A549 (cell line): ENCODE measurements at regions not wholly inside any gene's neighbourhood (a gene's known extent, or its start where the extent isn't known, plus 50 kb on each side); places are given as distances from the start of the nearest gene placed in this dataset.

Source experiments
- ATAC-seq, 2 experiments: fragments of 200-7000 bp in 1 of 2; fragments of >200 bp in 1 of 2; cut with Nextera tagmentation in 1 of 2; cut with Tn5 transposase in 1 of 2; 3 replicates each; pipeline versions ENCODE4 v1.8.0 to v1.9.1; 2018 to 2020; ENCODE audit warnings: mild to moderate bottlenecking in 1 of 2, moderate library complexity in 1 of 2
- CTCF ChIA-PET: fragments of 300-600 bp; sonication (Branson Sonifier 250); formaldehyde crosslinking; extraction: SDS; loops from one replicate; lab custom pipeline; 2021; ENCODE audit warnings: antibody characterized with exemption, inconsistent platforms; lab: Yijun Ruan, JAX
- POLR2A ChIA-PET: fragments of 350-600 bp; formaldehyde crosslinking; extraction: SDS; loops from one replicate; lab custom pipeline; 2021; ENCODE audit warnings: antibody characterized with exemption, inconsistent platforms; lab: Yijun Ruan, JAX
- DNase-seq, 2 experiments: peaks; one replicate each; pipeline versions ENCODE4 v3.0.0 to v3.0.0-alpha.2; 2011 to 2016; ENCODE audit warnings: low read depth in 1 of 2, low spot score in 1 of 2
- FAIRE-seq: peaks from 2 replicates; lab custom pipeline; 2011; peaks lifted over from hg19 to GRCh38; lab: Jason Lieb, UNC
- H3K27ac ChIP-seq, 2 experiments: fragments of >200 bp; sonication (Bioruptor Twin); formaldehyde crosslinking; 3 replicates each; pipeline ENCODE4 v1.5.1; 2016 to 2017
- H3K4me1 ChIP-seq: fragments of >200 bp; sonication (Bioruptor Twin); formaldehyde crosslinking; 3 replicates; pipeline ENCODE4 v1.6.1; 2016
- H3K4me2 ChIP-seq: fragments of >200 bp; sonication (Bioruptor Twin); formaldehyde crosslinking; 3 replicates; pipeline ENCODE4 v1.6.1; 2016
- H3K4me3 ChIP-seq: fragments of >200 bp; sonication (Bioruptor Twin); formaldehyde crosslinking; 3 replicates; pipeline ENCODE4 v1.5.1; 2016
- H3K9me3 ChIP-seq: fragments of >200 bp; sonication (Bioruptor Twin); formaldehyde crosslinking; 3 replicates; pipeline ENCODE4 v1.6.1; 2016
- CHD4 ChIP-seq: fragments of 200-600 bp; sonication (generic); IDR thresholded peaks from 2 replicates; pipeline ENCODE4 v1.6.1; 2016; ENCODE audit warnings: antibody characterized with exemption, mild to moderate bottlenecking, borderline replicate concordance
- EHF ChIP-seq: fragments of 250-450 bp; sonication (Bioruptor Pico); IDR thresholded peaks from 2 replicates; pipeline ENCODE4 v1.5.0; 2020; ENCODE audit warnings: mild to moderate bottlenecking
- FOSB ChIP-seq: fragments of 250-450 bp; sonication (Bioruptor Pico); IDR thresholded peaks from 2 replicates; pipeline ENCODE4 v1.5.0; 2020; ENCODE audit warnings: mild to moderate bottlenecking, moderate library complexity
- GATA3 ChIP-seq: IDR thresholded peaks from 2 replicates; pipeline ENCODE4 v1.6.1; 2012; ENCODE audit warnings: borderline replicate concordance
- HMGXB4 ChIP-seq: fragments of 250-450 bp; sonication (Bioruptor Pico); IDR thresholded peaks from 2 replicates; pipeline ENCODE4 v1.5.0; 2021; ENCODE audit warnings: mild to moderate bottlenecking, moderate library complexity, borderline replicate concordance
- HOXB13 ChIP-seq: fragments of 250-450 bp; sonication (Bioruptor Pico); IDR thresholded peaks from 2 replicates; pipeline ENCODE4 v1.5.0; 2020; ENCODE audit warnings: low read depth, mild to moderate bottlenecking, moderate library complexity
- MAX ChIP-seq: IDR thresholded peaks from 2 replicates; pipeline ENCODE4 v1.6.1; 2012
- NPAS2 ChIP-seq: fragments of 250-450 bp; sonication (Bioruptor Pico); IDR thresholded peaks from 2 replicates; pipeline ENCODE4 v1.8.0; 2022; ENCODE audit warnings: mild to moderate bottlenecking, moderate library complexity, borderline replicate concordance
- RCOR1 ChIP-seq: fragments of 150-350 bp; IDR thresholded peaks from 2 replicates; pipeline ENCODE4 v1.6.1; 2014; ENCODE audit warnings: antibody characterized with exemption, low read length, low read depth
- REST ChIP-seq: fragments of 200-600 bp; sonication (generic); IDR thresholded peaks from 2 replicates; pipeline ENCODE4 v1.6.1; 2016; ENCODE audit warnings: antibody characterized with exemption, mild to moderate bottlenecking, moderate library complexity
- RFX5 ChIP-seq: fragments of 450-650 bp; IDR thresholded peaks from 2 replicates; pipeline ENCODE4 v1.7.1; 2014; ENCODE audit warnings: antibody characterized with exemption, mild to moderate bottlenecking, moderate library complexity
- USF2 ChIP-seq: fragments of 450-650 bp; IDR thresholded peaks from 2 replicates; pipeline ENCODE4 v1.6.1; 2014; ENCODE audit warnings: antibody characterized with exemption
- ZFP36 ChIP-seq: fragments of 450-650 bp; IDR thresholded peaks from 2 replicates; pipeline ENCODE4 v1.6.1; 2014; ENCODE audit warnings: borderline replicate concordance; ENCODE audit not compliant: partially characterized antibody
- ZNF302 ChIP-seq: fragments of 250-450 bp; sonication (Bioruptor Pico); IDR thresholded peaks from 2 replicates; pipeline ENCODE4 v1.9.0; 2021; ENCODE audit warnings: inconsistent platforms, mild to moderate bottlenecking, moderate library complexity
- ZSCAN20 ChIP-seq: fragments of 250-450 bp; sonication (Bioruptor Pico); IDR thresholded peaks from 2 replicates; pipeline ENCODE4 v1.8.0; 2022; ENCODE audit warnings: mild to moderate bottlenecking, moderate library complexity
- WGBS: methylation state at CpG from one replicate; pipeline ENCODE4 v1.1.6; 2017; ENCODE audit errors: missing lambda C conversion rate; 5-methylcytosine and 5-hydroxymethylcytosine counted together

- no peak for ATAC-seq
- H3K4me1 ChIP-seq: no peaks in the 10 kb centered on the region
- CTCF ChIA-PET: no interaction called here
- H3K4me3 ChIP-seq: no peak overlapping the region
- no peaks in the 10 kb centered on the region; the same call in 2 of the 3 replicates for H3K9me3 ChIP-seq
- no peak for TF ChIP-seq FOSB (CRISPR knock-in tag)
- no peak for TF ChIP-seq USF2
- TF ChIP-seq NPAS2 (CRISPR knock-in tag): no peak
- TF ChIP-seq CHD4: no peak
- TF ChIP-seq ZSCAN20: no peak
- no peak for TF ChIP-seq HOXB13 (CRISPR knock-in tag)
- TF ChIP-seq HMGXB4 (CRISPR knock-in tag): no peak
- TF ChIP-seq MAX: no peak
- no peak for TF ChIP-seq ZNF302 (CRISPR knock-in tag)
- TF ChIP-seq, all 56 proteins: peak for 0
- FAIRE-seq: no peak
- no peak for DNase-seq
- Histone ChIP-seq H3K27ac (no peak overlapping the region), H3K4me2 (no peak overlapping the region)
- WGBS: 53% methylated on average over 2 of the region's 2 CpGs
- POLR2A ChIA-PET: no interaction called here
These were observed 231.9 kb downstream of the COG6 start for GRCh38 chr13:39887387-39887786.

- no peaks in the 10 kb centered on the region for H3K4me1 ChIP-seq
- ChIA-PET CTCF (no interaction called here), POLR2A (no interaction called here)
- H3K4me3 ChIP-seq: no peak overlapping the region
- no peaks in the 10 kb centered on the region; the same call in 2 of the 3 replicates for H3K9me3 ChIP-seq
- DNase-seq (no peak), FAIRE-seq (no peak), ATAC-seq (no peak)
- TF ChIP-seq REST (no peak), GATA3 (no peak), ZFP36 (no peak), RFX5 (no peak), RCOR1 (no peak), EHF (CRISPR knock-in tag) (no peak), HMGXB4 (CRISPR knock-in tag) (no peak)
- H3K27ac ChIP-seq: no peak overlapping the region
- 37% methylated on average over 4 of the region's 4 CpGs for WGBS
- no peak overlapping the region for H3K4me2 ChIP-seq
These were observed 233.7 kb downstream of the COG6 start for GRCh38 chr13:39888865-39889810.
